ENCODE measurements at regions not wholly inside any gene's neighbourhood (a gene's known extent, or its start where the extent isn't known, plus 50 kb on each side); places are given as distances from the start of the nearest gene placed in this dataset.
"Not testable (repeated sequence)": the region's sequence is repeated elsewhere in the genome, so short reads cannot be mapped to it uniquely, and the experiment has no call there.

GRCh38 chr14:43579671-43580070 lies 927.4 kb downstream of the FSCB start:
- ChIA-PET CTCF (no interaction called here), POLR2A (no interaction called here)
- H3K4me3 ChIP-seq (ENCODE audit: low read depth, low read length), result no peak overlapping the region
- TF ChIP-seq CTCF (IDR thresholded peaks at IDR 0.05; ENCODE audit: insufficient read depth, low read length, missing control alignments), result no peak
- DNase-seq (ENCODE audit: low read depth, low spot score), result no peak

DNA sequence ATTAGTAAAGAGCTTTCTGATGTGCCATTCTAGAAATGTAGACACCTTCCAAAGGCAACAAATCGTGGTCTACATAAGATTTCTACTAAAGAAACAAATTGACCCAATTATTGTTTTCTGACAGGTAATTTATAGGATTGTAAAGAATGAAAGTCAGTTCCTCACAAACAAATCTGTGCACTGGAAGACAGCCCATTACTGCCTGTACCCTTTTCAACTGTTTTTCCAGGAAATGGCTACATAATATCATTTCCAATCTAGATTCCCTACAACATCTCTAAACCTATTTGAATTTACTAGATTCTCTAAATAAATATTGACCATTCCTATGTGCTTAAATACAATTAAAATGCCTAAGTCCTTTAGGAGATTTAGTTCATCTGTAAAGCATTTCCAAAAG lies 939.1 kb downstream of the FSCB start:
- DNase-seq (ENCODE audit: low read depth, low spot score), result no peak
- H3K4me3 ChIP-seq (ENCODE audit: low read depth, low read length), result no peak overlapping the region
- ChIA-PET CTCF (no interaction called here), POLR2A (no interaction called here)
- no peak for TF ChIP-seq CTCF (IDR thresholded peaks at IDR 0.05; ENCODE audit: insufficient read depth, low read length, missing control alignments)

- DNase-seq (ENCODE audit: low read depth, low spot score), result no peak
- ChIA-PET POLR2A (no interaction called here), CTCF (no interaction called here)
- no peak for TF ChIP-seq CTCF (IDR thresholded peaks at IDR 0.05; ENCODE audit: insufficient read depth, low read length, missing control alignments)
- no peak overlapping the region for H3K4me3 ChIP-seq (ENCODE audit: low read depth, low read length)
Observed at GRCh38 chr14:43548368-43548767, 958.7 kb downstream of the FSCB start.

- POLR2A ChIA-PET; H3K4me3 ChIP-seq (ENCODE audit: low read depth, low read length); DNase-seq (ENCODE audit: low read depth, low spot score): not testable (repeated sequence)
- CTCF ChIA-PET, result interaction anchor here (0.6 kb wide), 1 partner anchor 37 kb away, joined by 3 read pairs; no protein-coding TSS in a partner anchor
Observed at GRCh38 chr14:43547596-43547995, 959.5 kb downstream of the FSCB start.

- CTCF ChIA-PET, result no interaction called here
Observed at GRCh38 chr14:43541356-43541755, 965.7 kb downstream of the FSCB start.

GRCh38 chr14:43540948-43541347 lies 966.1 kb downstream of the FSCB start:
- no peak for TF ChIP-seq CTCF (IDR thresholded peaks at IDR 0.05; ENCODE audit: insufficient read depth, low read length, missing control alignments)
- DNase-seq (ENCODE audit: low read depth, low spot score), result no peak
- POLR2A ChIA-PET, result no interaction called here
- CTCF ChIA-PET, result no interaction called here
- no peak overlapping the region for H3K4me3 ChIP-seq (ENCODE audit: low read depth, low read length)

More at GRCh38 chr14:43541356-43541755, 965.7 kb downstream of the FSCB start:
- POLR2A ChIA-PET, result no interaction called here
- no peak for TF ChIP-seq CTCF (IDR thresholded peaks at IDR 0.05; ENCODE audit: insufficient read depth, low read length, missing control alignments)
- H3K4me3 ChIP-seq (ENCODE audit: low read depth, low read length), result no peak overlapping the region
- DNase-seq (ENCODE audit: low read depth, low spot score), result no peak

DNA sequence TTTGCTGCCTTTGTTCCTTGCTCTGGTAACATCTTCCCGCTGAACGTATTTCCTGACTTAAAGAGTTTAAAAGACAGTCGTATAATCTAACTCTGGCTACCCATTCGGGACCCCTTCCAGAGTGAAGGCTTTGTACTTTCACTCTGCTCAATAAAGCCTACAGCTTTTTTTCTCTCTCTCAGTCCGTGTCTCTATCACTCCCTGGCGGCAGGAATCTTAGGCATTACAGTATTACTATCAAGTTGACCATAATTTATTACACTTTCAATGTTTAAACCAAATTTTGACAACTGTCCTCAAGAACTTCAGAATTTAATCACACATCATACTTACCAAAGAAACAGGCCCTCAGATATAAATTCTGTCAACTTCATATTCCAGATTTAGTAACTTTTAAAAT lies 967.9 kb downstream of the FSCB start:
- TF ChIP-seq CTCF (IDR thresholded peaks at IDR 0.05; ENCODE audit: insufficient read depth, low read length, missing control alignments), result no peak
- no peak overlapping the region for H3K4me3 ChIP-seq (ENCODE audit: low read depth, low read length)
- POLR2A ChIA-PET, result no interaction called here
- no peak for DNase-seq (ENCODE audit: low read depth, low spot score)
- CTCF ChIA-PET, result no interaction called here
